Stimulated activated CD8-positive, alpha-beta memory T cell treated with anti-CD3 and anti-CD28 coated beads, Interleukin-4, amount 100 ng/mL, for 48 hours (primary cell): ENCODE measurements at regions not wholly inside any gene's neighbourhood (a gene's known extent, or its start where the extent isn't known, plus 50 kb on each side); places are given as distances from the start of the nearest gene placed in this dataset.
"Not testable (repeated sequence)": the region's sequence is repeated elsewhere in the genome, so short reads cannot be mapped to it uniquely, and the experiment has no call there.

Experiments used
- DNase-seq: peaks from one replicate; pipeline ENCODE4 v3.0.0-alpha.2; 2020

DNA sequence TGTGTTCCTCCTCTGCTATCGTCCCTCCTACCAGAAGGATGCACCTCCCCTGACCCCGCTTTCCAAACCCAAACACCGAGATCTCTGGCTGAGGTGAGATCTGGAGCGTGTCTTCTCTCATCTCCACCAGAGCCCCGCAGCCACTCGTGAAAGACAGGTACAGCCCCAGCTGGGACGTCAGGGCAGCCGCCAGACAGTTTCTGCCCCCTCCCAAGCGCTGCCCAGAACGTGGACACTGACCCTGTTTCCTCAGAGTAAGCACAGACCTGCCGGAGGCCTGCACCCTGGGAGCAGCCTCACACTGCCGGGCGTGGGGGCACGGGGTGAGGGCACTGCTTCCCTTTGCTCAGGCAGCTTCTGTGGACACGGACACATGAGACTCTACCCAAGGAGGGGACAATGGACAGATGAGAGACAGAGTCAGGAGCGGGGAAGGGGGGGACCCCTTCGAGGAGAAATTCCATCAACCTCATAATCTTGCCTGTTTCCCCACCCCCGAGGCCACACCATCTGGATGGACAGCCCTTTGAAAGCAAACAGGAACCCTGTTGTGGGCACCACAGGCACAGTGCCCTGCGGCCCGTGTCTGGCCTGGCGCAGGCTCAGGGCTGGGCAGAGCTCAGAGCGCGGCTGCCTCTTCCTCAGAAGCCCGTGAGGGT, 210.6 kb downstream of the DLL1 start:
- DNase-seq, result peak; percentile 7

DNA sequence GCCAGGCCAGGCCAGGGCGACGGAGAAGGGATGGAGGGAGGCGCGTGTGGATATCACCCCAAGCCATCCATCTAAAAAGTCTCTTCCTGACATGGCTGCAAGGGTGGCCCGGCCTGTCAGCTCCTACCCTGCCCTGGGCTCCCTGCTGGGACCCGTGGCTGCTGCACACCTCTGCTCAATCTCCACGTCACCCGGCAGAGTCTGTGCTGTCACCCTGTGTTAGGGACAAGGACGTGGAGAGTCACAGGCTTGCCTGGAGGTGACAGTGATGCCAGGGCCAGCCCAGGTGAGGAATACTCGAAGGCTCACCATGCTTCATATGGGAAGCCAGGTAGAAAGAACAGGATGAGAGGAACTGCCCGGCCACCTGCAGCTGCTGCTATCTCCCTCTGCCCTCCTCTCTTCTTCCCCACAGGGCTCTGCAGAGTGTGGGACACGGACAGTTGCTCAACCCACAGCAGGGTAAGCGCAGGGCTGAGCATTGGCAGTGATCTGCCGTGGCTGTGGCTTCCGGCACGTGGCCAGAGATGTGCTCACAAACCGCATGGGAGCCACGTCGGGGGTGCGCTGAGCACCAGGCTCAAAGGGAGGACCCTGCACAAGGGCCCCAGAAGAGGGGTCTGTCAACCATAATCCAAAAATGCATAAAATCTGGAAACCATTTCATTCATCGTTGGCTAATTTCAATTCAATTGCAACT, 214.3 kb downstream of the DLL1 start:
- DNase-seq, result peak; percentile 15

DNA sequence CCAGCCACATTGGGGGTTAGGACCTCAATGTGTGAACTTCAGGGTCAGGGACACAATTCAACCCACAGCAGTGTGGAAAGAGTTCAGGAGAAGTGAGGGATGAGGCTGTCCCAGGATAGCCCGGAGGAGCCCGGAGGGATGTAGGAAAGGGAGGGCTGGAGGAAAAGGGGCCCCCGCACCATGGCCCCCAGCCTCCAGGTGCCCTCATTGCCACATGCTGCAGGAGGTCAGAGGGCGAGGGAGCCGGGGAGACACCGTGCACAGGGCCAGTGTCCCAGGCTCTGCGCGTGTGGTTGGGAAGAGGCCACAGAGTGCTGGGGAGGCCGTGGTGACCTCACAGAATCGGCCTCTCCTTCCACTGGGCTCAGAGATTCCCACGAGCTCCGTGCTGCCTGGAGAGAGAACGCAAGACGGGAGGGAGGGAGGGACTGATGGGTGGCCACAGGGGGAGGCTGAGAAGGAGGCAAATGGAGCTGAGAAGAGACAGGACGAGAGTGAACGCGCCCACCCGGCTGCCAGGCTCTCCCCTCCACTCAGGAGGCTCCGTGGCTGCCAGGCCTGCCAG, 215.1 kb downstream of the DLL1 start:
- DNase-seq, result peak; percentile 7

DNA sequence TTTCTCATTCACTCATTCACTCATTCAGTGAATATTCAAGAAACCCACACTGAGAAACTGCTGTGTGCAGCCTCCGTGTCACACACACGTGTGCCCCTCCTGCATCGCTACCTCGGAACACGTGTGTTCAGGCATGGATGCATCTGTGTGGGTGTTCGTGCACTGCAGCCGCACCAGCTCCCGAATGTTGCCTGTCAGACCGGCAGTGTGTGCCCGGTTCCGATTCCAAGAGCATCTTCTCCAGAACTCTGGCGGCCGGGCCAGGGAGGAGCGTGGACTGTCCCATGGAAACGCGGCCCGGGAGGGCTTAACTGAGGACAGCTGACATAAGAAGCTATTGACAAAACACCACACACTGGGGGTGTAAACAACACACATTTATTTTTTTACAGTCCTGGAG, 216.0 kb downstream of the DLL1 start:
- peak; percentile 12 for DNase-seq

DNA sequence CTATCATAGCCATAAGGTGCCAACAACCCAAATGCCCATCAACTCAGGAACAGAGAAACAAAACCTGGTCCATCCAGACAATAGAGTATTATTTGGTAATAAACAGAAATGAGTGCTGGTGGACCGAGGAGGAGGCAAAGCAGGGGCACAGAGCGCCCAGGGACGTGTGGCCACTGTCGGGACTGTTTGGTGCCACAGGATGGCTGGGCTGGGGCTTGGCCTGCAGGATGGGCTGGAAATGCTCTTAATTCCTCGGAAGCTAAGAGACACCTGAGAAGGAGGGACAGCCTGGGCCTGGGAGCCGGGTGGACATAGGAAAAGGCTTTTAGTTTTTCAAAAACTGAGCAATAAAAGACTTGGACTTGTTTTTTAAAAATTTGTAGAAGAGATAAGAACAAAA, 216.4 kb downstream of the DLL1 start:
- peak; percentile 9 for DNase-seq

DNA sequence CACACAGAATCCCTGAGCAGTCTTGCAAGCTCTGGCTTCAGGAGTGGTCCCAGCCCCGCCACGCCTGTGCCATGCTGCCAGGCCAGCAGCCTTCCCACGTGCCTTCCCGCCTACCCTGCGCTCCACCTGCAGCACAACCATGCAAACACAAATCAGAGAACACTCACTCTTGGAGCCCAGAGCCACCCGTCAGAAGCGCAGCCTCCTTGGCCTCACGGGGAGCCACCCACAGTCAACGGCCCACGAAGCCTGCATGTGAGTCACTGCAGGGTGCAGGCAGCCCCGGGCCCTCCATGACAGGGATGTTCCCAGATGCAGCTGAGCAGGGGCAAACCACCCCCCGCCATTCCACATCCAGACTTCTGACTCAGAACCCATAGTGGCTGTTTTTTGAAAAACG, 217.0 kb downstream of the DLL1 start:
- DNase-seq, result peak; percentile 12

DNA sequence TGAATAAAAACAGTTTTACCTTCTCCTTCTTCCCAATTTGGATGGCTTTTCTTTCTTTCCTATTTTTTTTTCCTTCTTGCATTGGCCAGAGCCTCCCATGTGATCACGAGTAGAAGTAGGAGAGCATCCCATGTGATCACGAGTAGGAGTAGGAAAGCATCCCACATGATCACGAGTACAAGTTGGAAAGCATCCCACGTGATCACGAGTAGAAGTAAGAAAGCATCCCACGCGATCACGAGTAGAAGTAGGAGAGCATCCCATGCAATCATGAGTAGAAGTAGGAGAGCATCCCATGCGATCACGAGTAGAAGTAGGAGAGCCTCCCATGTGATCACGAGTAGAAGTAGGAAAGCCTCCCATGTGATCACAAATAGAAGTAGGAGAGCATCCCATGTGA, 218.6 kb downstream of the DLL1 start:
- no peak for DNase-seq

DNA sequence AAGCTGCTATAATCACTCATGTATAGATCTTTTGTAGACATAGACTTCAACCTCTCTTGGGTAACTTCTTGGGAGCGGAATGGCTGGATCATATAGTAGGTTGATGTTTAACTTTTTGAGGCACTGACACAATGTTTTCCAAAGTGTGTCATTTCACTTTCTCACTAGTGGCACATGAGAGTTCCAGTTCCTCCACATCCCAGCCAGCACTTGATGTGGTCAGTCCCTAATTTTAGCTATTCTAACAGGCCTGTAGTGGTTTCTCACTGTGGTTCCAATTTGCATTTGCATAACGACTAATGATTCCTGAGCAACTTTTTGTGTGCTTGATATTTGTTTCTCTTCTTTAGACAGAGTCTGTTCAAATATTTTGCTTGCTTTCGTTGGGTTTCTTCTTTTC, 221.3 kb downstream of the DLL1 start:
- no peak for DNase-seq

DNA sequence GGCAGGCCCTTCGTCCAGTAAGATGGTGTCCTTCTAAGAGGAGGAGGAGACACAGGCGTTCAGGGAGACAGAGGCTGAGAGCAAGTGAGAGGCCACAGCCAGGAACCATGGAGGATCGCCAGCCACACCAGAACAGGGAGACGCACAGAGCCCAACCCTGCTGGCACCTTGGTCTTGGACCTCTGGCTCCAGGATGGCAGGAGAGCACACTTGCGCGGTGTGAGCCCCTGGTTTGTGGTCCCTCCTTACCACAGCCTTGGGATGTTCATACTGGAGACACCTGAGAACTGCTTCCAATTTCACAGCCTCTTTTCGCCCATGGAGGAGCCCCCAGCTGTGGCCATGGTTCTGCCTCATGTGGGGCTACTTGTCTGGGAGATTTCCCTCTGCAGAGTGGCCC, 222.4 kb downstream of the DLL1 start:
- no peak for DNase-seq

DNA sequence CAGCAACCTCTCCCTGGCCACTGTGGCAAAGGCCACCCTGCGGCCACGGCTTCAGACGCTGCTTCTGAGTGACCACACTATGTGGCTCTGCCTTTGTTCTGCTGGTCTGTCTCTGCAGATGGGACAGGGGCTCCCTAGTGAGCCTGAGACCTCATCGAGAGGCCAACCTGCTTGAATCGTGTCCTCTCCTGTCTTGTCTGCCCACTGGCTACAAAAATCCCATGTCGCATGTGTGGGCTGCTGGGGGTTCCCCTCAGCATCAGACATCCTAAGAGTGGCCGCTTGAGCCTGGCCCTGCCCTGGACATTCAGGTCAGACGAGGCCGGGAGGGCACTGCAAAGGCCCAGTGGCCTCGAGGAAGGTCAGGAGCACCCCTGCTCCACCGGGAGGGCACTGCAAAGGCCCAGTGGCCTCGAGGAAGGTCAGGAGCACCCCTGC, 222.9 kb downstream of the DLL1 start:
- peak; percentile 10 for DNase-seq

DNA sequence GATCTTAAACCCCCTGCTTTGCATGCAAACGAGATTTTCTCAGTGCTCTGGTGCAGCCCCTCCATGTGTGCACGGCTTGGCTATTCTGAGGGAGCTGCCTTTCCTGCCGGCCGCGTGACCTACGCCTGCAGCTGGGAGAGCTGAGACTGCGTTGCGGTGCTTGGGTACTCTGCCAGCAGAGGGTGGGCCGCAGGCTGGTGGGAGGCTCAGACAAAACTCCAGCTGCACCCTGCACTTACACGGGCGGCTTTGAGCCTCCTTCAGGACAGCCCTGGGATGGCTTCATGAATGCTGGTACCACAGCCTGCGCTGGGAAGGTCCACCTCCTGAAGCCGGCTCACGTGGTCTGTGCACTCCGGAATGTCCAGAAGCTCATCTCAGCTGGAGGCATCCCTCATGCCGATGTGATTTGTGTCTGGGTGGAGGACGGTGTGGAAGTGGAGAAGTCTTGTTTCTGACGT, 223.7 kb downstream of the DLL1 start:
- DNase-seq, result no peak

DNA sequence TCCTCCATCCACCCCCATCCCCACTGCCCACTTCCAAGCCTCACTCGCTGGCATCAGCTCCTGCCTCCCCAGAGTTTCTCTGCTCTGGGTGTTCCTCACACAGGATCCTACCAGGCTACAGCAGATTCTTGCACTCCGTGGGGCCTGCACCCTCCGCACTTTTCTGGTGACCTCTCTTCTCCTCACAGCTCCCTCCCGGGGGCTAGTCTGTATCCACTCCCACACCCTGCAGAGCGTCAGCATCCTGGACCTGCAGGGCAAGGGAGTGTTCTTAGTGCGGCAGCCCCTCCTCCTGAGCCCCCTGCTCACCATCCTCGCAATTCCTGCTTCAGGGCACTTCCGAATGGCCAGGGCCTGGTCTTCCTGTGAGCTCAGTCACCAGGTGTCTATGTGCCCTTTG, 224.2 kb downstream of the DLL1 start:
- no peak for DNase-seq

DNA sequence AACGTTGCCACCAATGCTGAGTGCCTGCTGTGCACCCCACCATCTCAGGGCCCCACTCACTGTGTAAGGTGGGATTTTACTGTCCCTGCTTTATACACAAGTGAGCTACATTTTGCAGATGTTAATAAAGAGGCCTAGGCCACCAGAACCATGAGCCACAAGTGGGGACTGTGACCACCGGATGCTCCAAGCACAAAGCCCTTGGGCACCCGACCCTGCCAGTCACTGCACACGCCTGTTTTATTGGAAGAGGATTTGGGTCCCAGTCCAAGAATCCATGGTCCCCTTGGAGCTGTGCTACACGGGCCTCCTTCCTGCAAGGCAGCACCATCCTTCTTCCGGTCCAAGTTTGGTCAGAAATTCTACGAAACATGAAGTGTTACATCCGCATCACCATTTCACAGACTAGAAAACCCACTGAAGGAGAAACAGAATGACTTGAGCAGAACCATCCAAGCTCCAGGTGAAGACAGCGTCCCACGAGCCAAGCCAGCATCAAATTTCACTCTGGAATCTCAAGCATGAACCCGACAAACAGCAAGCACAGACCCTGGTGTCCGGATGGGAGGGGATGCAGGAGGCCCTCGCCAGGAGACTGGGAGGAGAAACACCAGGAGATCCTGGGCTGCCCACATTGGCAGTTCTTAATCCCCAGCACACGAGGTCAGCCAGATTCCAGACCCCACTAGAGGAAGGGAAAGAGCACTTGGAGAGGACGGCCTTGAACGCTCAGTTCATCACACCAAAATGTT, 226.9 kb downstream of the DLL1 start:
- DNase-seq, result peak; percentile 7

DNA sequence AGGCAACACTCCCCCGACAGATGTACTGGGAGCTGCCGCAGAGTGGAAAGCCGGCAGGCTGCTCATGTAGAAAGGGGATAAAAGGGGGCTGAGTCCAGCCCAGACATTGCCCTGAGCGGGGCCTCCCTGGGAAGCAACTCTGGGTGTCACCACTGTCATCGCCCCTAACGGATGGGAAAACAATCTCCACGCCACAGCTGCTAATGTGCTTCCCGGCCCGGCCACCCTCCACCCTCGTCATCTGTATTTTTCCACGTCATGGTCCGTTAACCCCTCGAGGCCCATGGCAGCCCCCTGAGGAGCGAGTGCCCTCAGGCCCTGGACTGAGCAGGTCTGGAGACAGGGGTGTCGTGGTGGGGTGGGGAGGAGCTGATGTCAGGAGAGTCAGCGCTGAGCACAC, 227.4 kb downstream of the DLL1 start:
- peak; percentile 6 for DNase-seq

DNA sequence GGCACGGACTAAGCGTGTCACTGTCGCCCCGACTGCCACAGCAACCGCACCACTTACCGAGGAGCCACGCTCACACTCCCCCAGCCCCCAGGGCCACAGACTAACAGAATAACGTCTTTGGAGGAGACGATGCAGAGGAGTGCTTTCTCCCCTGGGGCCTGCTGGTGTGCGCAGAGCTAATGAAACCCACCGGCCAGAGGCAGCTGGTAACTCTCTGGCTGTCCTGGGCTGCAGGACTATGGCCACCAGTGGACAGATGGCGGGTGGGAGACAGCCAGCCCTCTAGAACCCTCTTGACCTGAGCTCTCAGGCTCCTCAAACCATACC, 228.0 kb downstream of the DLL1 start:
- DNase-seq, result no peak

DNA sequence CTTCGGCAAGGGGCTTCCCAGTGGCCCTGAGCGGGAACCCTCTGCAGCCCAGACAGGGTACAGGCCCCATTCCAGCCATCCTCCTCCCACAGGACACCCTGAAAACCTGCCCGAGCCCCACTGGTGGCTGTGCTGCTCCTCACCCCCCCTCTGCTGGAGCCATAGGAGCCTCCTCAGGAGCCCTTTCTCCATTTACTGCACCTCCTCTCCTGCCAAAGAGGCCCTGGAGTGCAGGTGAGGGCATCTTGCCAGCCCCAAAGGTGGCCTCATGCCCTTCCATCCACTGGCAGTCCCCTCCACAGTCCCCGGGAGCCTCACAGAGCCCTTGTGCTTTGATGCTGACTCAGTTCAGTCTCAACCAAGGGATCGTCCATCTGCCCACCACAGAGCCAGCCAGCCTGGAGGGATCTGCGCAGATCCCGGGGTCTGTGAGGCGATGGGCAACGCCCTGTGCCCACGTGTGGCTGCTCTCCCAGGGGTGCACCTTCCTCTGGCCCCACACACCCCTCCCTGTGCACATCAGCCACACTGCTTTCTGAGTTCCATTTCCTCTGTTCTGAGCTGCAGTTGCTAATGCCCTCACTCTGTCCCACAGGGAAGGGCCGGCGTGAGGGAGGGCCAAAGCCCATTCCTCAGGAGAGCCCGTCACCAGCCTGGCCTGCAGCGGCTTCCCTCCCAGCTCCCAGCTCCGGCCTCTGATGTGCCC, 228.5 kb downstream of the DLL1 start:
- DNase-seq, result peak; percentile 13

DNA sequence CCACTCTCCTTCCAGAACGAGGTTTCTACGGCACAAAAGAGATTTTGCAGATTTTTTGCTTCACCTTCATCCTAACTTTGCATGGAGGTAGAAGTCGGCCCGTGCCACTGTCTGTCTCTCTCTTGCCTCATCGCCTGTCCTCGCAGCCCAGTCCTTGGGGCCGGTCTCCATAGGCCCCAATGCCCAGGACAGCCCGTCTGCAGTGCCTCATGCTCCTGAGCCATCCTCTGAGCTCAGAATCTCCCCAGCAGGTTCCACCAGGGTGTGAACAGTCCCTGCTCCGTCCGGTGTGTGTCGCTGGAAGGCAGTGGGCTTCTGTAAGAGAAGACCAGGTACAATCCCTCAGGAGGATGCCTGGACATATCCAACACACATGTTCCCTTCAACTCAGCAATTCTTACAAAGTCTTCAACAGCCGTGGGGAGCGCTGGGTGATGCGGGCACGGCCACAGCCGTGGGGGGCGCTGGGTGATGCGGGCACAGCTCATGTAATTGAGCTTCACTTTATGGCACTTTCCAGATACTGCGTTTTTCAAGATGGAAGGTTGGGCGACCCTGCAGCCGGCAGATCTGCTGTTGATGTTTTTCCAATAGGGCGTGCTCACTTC, 231.9 kb downstream of the DLL1 start:
- DNase-seq, result no peak

DNA sequence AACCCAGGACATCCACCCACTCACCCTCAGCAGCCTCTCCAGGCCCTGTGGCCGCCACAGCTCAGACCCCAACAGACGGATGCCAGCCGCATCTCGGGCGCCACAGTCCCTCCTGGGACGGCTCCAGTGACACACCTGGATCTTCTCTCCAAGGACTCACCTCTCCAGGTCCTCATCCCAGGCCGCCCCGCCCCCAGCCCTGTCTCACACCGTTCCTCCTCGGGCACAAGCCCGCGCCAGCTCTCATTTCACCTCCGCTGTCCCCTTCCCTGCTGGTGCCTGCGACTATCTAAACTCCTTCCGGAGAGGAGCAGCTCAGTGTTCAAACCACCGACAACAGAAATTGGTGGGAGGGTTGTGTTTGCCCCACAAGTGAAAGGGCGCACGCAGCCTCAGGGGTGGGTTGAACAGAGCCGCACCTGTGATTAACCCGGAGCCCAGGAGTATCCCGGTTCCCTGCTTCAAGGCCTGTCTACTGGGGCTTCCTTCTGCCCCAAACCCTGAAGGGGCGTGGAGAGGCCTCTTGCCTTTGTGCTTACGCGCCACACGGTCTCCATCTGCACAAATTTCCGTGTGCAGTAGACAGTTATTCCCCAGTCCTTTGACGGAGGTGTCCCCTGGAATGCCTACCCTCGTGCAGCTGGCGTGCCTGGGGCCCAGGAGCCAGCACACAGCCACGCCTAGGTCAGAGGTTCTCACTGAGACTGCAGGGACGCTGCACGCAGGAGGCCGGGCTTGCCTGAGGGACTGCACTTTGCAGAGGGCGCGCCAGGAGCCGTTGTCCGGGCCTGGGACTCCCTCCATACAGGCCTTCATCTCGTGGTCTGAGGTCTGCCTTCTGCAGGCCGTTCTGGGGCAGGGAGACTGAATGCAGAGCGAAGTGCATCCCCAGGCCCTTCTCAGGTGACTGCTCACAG, 232.7 kb downstream of the DLL1 start:
- no peak for DNase-seq

DNA sequence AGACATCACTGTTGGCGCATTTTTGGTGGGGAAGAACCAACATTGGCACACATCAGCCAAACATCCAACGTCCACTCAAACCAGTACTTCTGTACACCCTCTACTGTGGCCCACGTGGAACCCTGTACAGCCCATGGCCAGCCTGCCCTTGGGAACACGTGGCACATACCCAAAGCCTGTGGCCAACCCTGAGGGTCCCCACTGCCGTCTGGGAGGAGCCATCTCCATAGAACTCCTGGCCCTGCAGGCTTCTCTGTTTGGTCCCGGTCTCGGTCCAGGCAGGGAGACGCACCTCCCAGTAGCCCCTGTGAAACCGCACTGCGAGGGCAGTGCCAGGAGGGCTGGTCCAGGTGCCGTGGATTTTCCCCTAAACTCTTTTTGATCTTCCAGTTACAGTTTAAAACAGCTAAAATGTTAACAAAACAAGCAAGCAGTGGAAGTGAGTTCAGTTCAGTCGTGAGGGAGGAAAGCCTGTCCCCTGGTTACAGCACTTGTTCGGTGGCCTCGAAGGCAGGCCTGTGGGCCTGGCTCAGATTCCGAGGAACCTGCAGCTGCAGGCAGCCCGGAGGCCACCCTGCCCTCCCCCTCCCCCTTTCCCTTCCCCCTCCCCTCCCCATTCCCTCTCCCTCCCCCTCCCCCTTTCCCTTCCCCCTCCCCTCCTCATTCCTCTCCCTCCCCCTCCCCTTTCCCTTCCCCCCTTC, 233.7 kb downstream of the DLL1 start:
- no peak for DNase-seq

DNA sequence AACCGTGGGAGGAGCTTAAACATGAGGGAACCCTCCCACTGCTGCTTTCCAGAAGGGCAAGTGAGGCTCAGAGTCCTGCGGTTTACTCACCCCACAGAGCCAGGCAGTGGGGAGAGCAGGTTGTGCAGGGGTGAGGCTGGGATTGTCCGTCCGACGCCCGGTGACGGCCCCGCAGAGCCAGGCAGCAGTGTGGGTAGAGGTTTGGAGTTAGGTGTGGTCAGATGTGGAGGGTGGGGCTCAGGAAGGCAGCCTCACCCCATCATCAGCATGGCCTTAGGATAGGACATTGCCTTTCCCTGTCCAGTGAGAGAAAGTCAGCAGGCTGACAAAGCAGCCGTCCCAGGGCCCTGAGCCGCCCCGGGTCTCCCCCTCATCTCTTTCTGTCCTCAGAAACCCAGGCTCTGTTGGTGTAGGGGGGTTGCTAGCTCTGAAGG, 234.6 kb downstream of the DLL1 start:
- DNase-seq, result no peak

DNA sequence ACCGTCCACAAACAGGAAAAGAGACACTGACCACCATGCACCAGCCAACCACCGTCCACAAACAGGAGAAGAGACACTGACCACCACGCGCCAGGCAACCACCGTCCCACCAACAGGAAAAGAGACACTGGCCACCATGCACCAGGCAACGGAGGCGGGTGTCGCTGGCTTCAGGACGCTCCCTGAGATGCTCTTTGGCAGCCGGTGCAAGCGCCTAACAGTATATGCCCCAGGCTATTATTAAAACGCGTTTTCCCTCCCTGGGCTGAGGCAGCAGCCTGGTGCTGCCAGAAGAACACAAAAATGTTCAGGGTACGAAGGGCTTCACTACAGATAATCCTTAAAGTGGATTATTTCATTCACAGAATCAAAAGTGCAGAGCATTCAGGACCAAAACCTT, 235.1 kb downstream of the DLL1 start:
- not testable (repeated sequence) for DNase-seq
